Pancreas (tissue), 10 donors: ENCODE measurements at regions not wholly inside any gene's neighbourhood (a gene's known extent, or its start where the extent isn't known, plus 50 kb on each side); places are given as distances from the start of the nearest gene placed in this dataset.
A peak's percentile ranks its signal among the peaks of the same experiment; 100 is the strongest.

Experiments used
- ATAC-seq, 4 donors: fragments of 200-7000 bp; cut with Tn5 transposase; one replicate each; pipeline versions ENCODE4 v1.8.0 to v1.9.1; 2020; ENCODE audit warnings: mild to moderate bottlenecking in 4 of 4, moderate library complexity in 4 of 4
- DNase-seq, 6 donors: peaks; one replicate each; pipeline ENCODE4 v3.0.0-alpha.2; 2020
- FAIRE-seq: peaks from 2 replicates; lab custom pipeline; 2012; peaks lifted over from hg19 to GRCh38; lab: Jason Lieb, UNC
- H3K27ac ChIP-seq, 4 donors: fragments of 200-600 bp; sonication (generic); 1 replicate in 3 of 4; 2 replicates in 1 of 4; pipeline versions ENCODE4 v1.5.0 to v1.8.0; 2020
- H3K27me3 ChIP-seq, 4 donors: fragments of 200-600 bp; one replicate each; pipeline ENCODE4 v1.8.0; 2021
- H3K36me3 ChIP-seq, 3 donors: fragments of 200-600 bp; sonication (generic) in 1 of 3; one replicate each; pipeline versions ENCODE4 v1.5.0 to v1.8.0; 2020 to 2021
- H3K4me1 ChIP-seq, 3 donors: fragments of 200-600 bp; one replicate each; pipeline ENCODE4 v1.8.0; 2021
- H3K4me3 ChIP-seq, 4 donors: fragments of 200-600 bp; sonication (generic) in 2 of 4; one replicate each; pipeline versions ENCODE4 v1.5.0 to v1.8.0; 2020 to 2021
- H3K9me3 ChIP-seq, 4 donors: fragments of 200-600 bp; one replicate each; pipeline ENCODE4 v1.8.0; 2021
- WGBS, 2 donors: extraction: QIAGEN DNeasy Blood & Tissue Kit; methylation state at CpG; one replicate each; pipeline ENCODE4 v1.1.7; 2013; 5-methylcytosine and 5-hydroxymethylcytosine counted together
- intact Hi-C, 3 donors: fragments of 100-400 bp; cut with DNase I; formaldehyde crosslinking; loops; one replicate each; pipeline versions ENCODE4 v1.11.1 to v1.14.2; 2022
- TF ChIP-seq, protein P1 (sequence below), 4 donors: fragments of 200-600 bp; sonication (generic) in 3 of 4; IDR thresholded peaks; one replicate each; pipeline versions ENCODE4 v1.5.0 to v1.8.0; 2021; ENCODE audit warnings: antibody characterized with exemption in 4 of 4
- donor health status: healthy with polysubstance abuse.
- donor health status: DM: no; HTN: no; CAD: no; lungs with moderate emphysema.
- donor health status: DM: no; HTN: no; CAD: no.
- donor health status: control.
- donor health status: control.
- donor health status: Bipolar disorder and iron deficiency.
- donor health status: DM: yes; HTN: yes; CAD: no.
- donor health status: DM: no; HTN: no; CAD: no.
- donor health status: DM: no; HTN: no; CAD: no.
- donor health status: DM: yes; HTN: yes; CAD: no.

DNA sequence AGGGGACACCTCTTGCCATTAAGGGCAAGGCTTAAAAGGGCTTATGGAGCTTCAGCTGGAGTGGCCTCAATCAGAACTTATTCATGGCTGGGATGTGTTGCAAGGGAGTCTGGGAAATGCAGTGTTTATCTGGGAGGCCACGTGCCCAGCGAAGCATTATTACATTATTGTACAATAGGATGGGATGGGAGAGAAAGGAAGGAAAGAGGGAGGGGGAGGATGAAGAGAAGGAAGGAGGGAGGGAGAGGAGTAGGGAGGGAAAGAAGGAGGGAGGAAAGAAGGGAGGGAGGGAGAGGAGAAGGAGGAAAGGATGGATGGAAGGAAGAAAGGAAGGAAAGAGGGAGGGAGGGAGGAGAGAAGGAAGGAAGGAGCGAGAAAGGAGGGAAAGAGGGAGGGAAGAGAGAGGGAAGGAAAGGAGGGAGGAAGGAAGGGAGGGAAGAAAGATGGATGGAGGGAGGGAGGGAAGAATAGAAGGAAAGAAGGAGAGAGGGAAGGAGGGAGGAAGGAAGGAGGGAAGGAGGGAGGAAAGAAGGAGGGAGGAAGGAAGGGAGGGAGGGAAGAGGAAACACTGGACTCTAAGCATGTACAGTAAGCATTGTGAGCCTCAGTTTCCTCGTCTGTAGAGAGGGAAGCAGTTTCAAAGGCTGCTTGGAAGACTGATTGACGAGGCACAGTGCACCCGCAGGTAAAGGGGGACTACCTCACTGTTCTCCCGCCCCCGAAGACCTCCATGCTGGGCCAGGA, 62.2 kb downstream of the MYEOV start:
- Histone ChIP-seq H3K27ac (no peak overlapping the region), H3K9me3 (no peaks in the 10 kb centered on the region), H3K4me3 (no peak overlapping the region), H3K36me3 (no peaks in the 10 kb centered on the region), H3K4me1 (peaks cover 0 to 6% (median 0%) of the 10 kb centered on the region in 3 donors), H3K27me3 (no peaks in the 10 kb centered on the region)
- intact Hi-C loops: no loop called here
- ATAC-seq: no peak
- no peak for FAIRE-seq
- TF ChIP-seq, protein P1, sequence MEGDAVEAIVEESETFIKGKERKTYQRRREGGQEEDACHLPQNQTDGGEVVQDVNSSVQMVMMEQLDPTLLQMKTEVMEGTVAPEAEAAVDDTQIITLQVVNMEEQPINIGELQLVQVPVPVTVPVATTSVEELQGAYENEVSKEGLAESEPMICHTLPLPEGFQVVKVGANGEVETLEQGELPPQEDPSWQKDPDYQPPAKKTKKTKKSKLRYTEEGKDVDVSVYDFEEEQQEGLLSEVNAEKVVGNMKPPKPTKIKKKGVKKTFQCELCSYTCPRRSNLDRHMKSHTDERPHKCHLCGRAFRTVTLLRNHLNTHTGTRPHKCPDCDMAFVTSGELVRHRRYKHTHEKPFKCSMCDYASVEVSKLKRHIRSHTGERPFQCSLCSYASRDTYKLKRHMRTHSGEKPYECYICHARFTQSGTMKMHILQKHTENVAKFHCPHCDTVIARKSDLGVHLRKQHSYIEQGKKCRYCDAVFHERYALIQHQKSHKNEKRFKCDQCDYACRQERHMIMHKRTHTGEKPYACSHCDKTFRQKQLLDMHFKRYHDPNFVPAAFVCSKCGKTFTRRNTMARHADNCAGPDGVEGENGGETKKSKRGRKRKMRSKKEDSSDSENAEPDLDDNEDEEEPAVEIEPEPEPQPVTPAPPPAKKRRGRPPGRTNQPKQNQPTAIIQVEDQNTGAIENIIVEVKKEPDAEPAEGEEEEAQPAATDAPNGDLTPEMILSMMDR (IDR thresholded peaks at IDR 0.05): no peak
- 73 to 85% methylated on average over 8 of the region's 8 CpGs for WGBS, 2 donors
- DNase-seq: peak in 2 of 6 donors; percentile 1 to 9

DNA sequence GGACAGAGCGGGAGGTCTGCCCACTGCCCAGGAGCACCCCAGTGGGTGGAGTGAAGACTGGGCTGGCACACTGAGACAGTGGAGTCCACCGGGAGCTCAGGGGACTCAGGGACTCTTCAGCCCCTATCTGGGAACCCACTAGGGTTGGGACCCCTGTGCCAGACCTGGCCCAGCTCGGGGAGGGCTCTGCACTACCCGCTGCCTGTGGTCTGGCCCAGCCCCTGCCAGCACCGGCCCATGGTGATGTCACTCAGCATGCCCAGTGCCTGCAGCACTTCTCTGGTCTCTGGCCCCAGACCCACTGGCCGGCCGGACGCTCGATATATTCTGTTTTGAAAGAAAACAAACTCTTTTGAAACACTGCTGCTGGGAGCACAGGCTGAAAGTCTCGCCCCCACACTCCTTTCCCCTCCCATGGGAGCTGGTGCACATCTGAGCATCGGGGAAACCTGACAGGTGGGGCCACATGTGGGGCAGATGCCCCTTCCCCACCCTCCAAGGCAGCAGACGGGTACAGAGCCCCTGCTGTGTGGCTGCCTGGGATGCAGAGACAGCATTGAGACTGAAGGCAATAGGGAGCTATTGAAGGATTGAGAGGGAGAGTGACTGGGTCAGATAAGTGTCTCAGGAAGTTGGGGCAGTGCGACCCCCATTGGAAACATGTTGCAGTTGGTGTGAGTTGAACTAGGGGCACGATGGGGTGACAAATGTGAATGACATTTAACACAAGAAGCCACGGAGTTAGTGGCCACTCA, 62.9 kb downstream of the MYEOV start:
- peak in 3 of 6 donors; percentile 3 to 49 (median 7) for DNase-seq
- H3K4me1 ChIP-seq: peaks cover 0 to 6% (median 0%) of the 10 kb centered on the region in 3 donors
- H3K4me3 ChIP-seq: no peak overlapping the region
- no peaks in the 10 kb centered on the region for H3K27me3 ChIP-seq
- TF ChIP-seq, protein P1 (IDR thresholded peaks at IDR 0.05): no peak
- no peak for FAIRE-seq
- intact Hi-C loops: no loop called here
- H3K36me3 ChIP-seq: no peaks in the 10 kb centered on the region
- ATAC-seq: no peak
- WGBS, 2 donors: 80 to 83% methylated on average over 15 of the region's 15 CpGs
- no peaks in the 10 kb centered on the region for H3K9me3 ChIP-seq
- H3K27ac ChIP-seq: no peak overlapping the region

DNA sequence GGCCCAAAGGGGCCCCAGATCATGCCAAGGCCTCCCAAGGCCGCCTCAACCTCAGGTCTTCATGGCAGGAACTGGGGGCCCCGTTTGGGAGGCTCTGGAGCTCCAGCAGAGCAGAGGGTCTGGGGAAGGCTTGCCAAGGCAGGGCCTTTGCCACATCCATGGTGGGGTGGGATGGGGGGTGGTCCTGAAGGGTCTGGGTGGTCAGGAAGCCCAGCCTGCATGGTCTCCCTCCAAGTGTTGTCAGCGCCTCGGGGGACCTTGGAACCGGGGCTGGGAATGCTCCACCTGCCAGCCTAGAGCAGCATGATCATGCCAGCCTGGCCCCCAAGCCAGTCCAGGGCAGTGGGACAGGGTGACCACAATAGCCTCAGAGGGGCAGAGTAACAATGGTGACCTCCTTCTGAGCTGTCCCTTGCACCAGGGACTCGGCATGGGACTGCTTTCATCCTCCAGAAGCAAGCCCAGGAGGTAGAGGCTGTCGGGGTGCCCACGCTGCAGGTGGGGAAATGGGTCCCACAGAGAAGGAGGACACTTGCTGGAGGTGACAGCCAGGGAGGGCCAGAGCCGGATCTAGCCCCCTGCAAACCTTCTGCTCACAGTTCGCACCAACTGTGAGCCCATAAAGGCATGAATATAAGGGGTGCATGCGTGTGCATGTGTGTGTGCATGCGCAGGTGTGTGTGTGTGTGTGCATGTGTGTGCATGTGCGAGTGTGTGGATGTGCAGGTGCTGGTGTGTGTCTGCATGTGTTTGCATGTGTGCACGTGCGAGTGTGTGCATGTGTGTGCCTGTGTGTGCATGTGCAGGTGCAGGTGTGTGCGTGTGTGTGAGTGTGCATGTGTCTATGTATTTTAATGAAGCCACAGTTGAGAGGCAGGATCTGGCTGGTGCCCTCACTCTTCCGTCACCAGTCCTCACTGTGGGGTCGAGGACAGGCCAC, 63.8 kb downstream of the MYEOV start:
- ATAC-seq (no peak), DNase-seq (peak in 3 of 6 donors; percentile 4 to 34 (median 6)), FAIRE-seq (no peak)
- Histone ChIP-seq H3K27ac (no peak overlapping the region), H3K27me3 (no peaks in the 10 kb centered on the region), H3K4me3 (no peak overlapping the region), H3K9me3 (no peaks in the 10 kb centered on the region), H3K4me1 (peaks cover 0 to 3% (median 0%) of the 10 kb centered on the region in 3 donors), H3K36me3 (no peaks in the 10 kb centered on the region)
- TF ChIP-seq, protein P1 (IDR thresholded peaks at IDR 0.05): no peak
- 76 to 81% methylated on average over 18 of the region's 18 CpGs for WGBS, 2 donors
- intact Hi-C loops: no loop called here

DNA sequence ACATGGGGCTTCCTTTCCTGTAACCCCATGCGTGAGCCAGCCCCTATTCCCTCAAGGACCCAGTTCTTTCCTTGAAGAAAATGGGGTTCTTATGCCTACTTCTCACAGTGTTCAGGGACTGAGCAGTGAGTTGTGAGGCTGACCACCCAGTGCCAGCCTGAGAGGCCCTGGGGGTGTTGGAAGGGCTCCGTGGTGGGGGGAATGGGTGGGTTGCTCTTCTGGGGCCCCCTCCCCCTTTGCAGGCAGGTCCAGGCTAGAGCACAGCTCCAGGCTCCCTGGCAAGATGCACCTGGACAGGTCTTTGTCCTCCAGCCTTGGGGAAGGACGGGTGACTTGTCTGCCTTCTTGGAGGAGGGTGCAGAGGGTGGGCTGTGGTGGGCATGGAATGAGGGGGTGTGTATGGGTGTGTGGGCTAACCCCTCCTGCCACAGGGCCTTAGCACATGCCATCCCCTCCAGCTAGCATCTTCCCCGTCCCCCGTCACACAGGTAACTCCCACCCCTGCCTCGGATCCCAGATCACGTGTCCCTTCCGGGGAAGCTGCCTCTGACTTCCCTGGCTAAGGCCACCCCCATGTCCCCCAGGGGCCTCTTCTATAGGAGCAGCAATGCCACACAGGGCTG, 64.6 kb downstream of the MYEOV start:
- Histone ChIP-seq H3K27ac (no peak overlapping the region), H3K4me3 (no peak overlapping the region), H3K4me1 (no peaks in the 10 kb centered on the region), H3K36me3 (no peaks in the 10 kb centered on the region), H3K27me3 (no peaks in the 10 kb centered on the region), H3K9me3 (no peaks in the 10 kb centered on the region)
- FAIRE-seq: no peak
- ATAC-seq: no peak
- peak in 3 of 6 donors; percentile 4 to 43 (median 8) for DNase-seq
- intact Hi-C loops: no loop called here
- 88 to 93% methylated on average over 7 to 8 of the region's 8 CpGs for WGBS, 2 donors
- TF ChIP-seq, protein P1 (IDR thresholded peaks at IDR 0.05): no peak
